ENCODE measurements at regions not wholly inside any gene's neighbourhood (a gene's known extent, or its start where the extent isn't known, plus 50 kb on each side); places are given as distances from the start of the nearest gene placed in this dataset.

- no peak overlapping the region for H3K18ac ChIP-seq (ENCODE audit: low read length)
- no peak overlapping the region for H2BK5ac ChIP-seq (ENCODE audit: low read depth, low read length, poor library complexity)
- H4K12ac ChIP-seq (ENCODE audit: low read depth, low read length) = no peak overlapping the region
- H2BK120ac ChIP-seq (ENCODE audit: insufficient read depth, low read length, poor library complexity) = no peak overlapping the region
- H3K36me3 ChIP-seq (ENCODE audit: control insufficient read depth in 1 of 2, insufficient read depth in 2 of 2, low read length in 2 of 2) = no peaks in the 10 kb centered on the region
- no CpG with 5 or more reads among the region's 3 CpGs for WGBS (ENCODE audit: extremely low coverage, insufficient coverage, insufficient read length)
- no peak overlapping the region for H4K91ac ChIP-seq (ENCODE audit: low read depth, low read length)
- H3K4me3 ChIP-seq (ENCODE audit: low read depth, low read length) = no peak overlapping the region
- H3K9ac ChIP-seq (ENCODE audit: low read length) = no peak overlapping the region
- no peak overlapping the region for H3K23ac ChIP-seq (ENCODE audit: low read length)
- no peak overlapping the region for H2BK12ac ChIP-seq (ENCODE audit: low read length)
- H3K4ac ChIP-seq (ENCODE audit: low read depth, low read length) = no peak overlapping the region
- no peak for DNase-seq
- no peaks in the 10 kb centered on the region for H3K79me1 ChIP-seq (ENCODE audit: low read length)
- no peak overlapping the region for H2AFZ ChIP-seq (ENCODE audit: insufficient read depth, low read length, poor library complexity)
- H3K4me2 ChIP-seq (ENCODE audit: low read length) = no peak overlapping the region
- no peak overlapping the region for H3K27ac ChIP-seq (ENCODE audit: low read depth, low read length)
- no peaks in the 10 kb centered on the region for H3K4me1 ChIP-seq (ENCODE audit: control insufficient read depth in 1 of 2, insufficient read depth in 2 of 2, low read length in 2 of 2)
- H4K8ac ChIP-seq (ENCODE audit: low read depth, low read length) = no peak overlapping the region
- H2AK5ac ChIP-seq (ENCODE audit: low read length) = no peak overlapping the region
- H3K79me2 ChIP-seq (ENCODE audit: control insufficient read depth, insufficient read depth, low read length, poor library complexity) = no peaks in the 10 kb centered on the region
- no peaks in the 10 kb centered on the region for H3K27me3 ChIP-seq (ENCODE audit: insufficient read depth, low read length)
- no peaks in the 10 kb centered on the region for H3K9me3 ChIP-seq (ENCODE audit: insufficient read depth, low read depth, low read length)
- H3K14ac ChIP-seq (ENCODE audit: low read length) = no peak overlapping the region
These were observed 270.5 kb downstream of the TUSC7 start for GRCh38 chr3:116980099-116980498.

- Histone ChIP-seq H3K9me3 (ENCODE audit: insufficient read depth, low read depth, low read length) (no peaks in the 10 kb centered on the region), H3K4me1 (ENCODE audit: control insufficient read depth in 1 of 2, insufficient read depth in 2 of 2, low read length in 2 of 2) (no peaks in the 10 kb centered on the region), H3K27me3 (ENCODE audit: insufficient read depth, low read length) (no peaks in the 10 kb centered on the region), H3K79me1 (ENCODE audit: low read length) (no peaks in the 10 kb centered on the region), H3K18ac (ENCODE audit: low read length) (no peak overlapping the region), H2AK5ac (ENCODE audit: low read length) (no peak overlapping the region), H2BK12ac (ENCODE audit: low read length) (no peak overlapping the region), H2BK120ac (ENCODE audit: insufficient read depth, low read length, poor library complexity) (no peak overlapping the region), H3K14ac (ENCODE audit: low read length) (no peak overlapping the region), H2BK5ac (ENCODE audit: low read depth, low read length, poor library complexity) (no peak overlapping the region), H4K12ac (ENCODE audit: low read depth, low read length) (no peak overlapping the region), H2AFZ (ENCODE audit: insufficient read depth, low read length, poor library complexity) (no peak overlapping the region), H3K9ac (ENCODE audit: low read length) (no peak overlapping the region), H3K79me2 (ENCODE audit: control insufficient read depth, insufficient read depth, low read length, poor library complexity) (no peaks in the 10 kb centered on the region), H3K36me3 (ENCODE audit: control insufficient read depth in 1 of 2, insufficient read depth in 2 of 2, low read length in 2 of 2) (no peaks in the 10 kb centered on the region), H4K91ac (ENCODE audit: low read depth, low read length) (no peak overlapping the region), H3K4me2 (ENCODE audit: low read length) (no peak overlapping the region), H3K23ac (ENCODE audit: low read length) (no peak overlapping the region), H3K4me3 (ENCODE audit: low read depth, low read length) (no peak overlapping the region), H3K4ac (ENCODE audit: low read depth, low read length) (no peak overlapping the region), H4K8ac (ENCODE audit: low read depth, low read length) (no peak overlapping the region), H3K27ac (ENCODE audit: low read depth, low read length) (no peak overlapping the region)
- no peak for DNase-seq
- no CpG with 5 or more reads among the region's 5 CpGs for WGBS (ENCODE audit: extremely low coverage, insufficient coverage, insufficient read length)
These were observed 271.5 kb downstream of the TUSC7 start for GRCh38 chr3:116981089-116981488.

- Histone ChIP-seq H3K4ac (ENCODE audit: low read depth, low read length) (no peak overlapping the region), H2BK120ac (ENCODE audit: insufficient read depth, low read length, poor library complexity) (no peak overlapping the region), H3K4me2 (ENCODE audit: low read length) (no peak overlapping the region), H3K9me3 (ENCODE audit: insufficient read depth, low read depth, low read length) (no peaks in the 10 kb centered on the region), H3K4me1 (ENCODE audit: control insufficient read depth in 1 of 2, insufficient read depth in 2 of 2, low read length in 2 of 2) (no peaks in the 10 kb centered on the region), H3K79me1 (ENCODE audit: low read length) (no peaks in the 10 kb centered on the region), H3K27ac (ENCODE audit: low read depth, low read length) (no peak overlapping the region), H3K9ac (ENCODE audit: low read length) (no peak overlapping the region), H2AFZ (ENCODE audit: insufficient read depth, low read length, poor library complexity) (no peak overlapping the region), H3K18ac (ENCODE audit: low read length) (no peak overlapping the region), H4K8ac (ENCODE audit: low read depth, low read length) (no peak overlapping the region), H3K4me3 (ENCODE audit: low read depth, low read length) (no peak overlapping the region), H2BK5ac (ENCODE audit: low read depth, low read length, poor library complexity) (no peak overlapping the region), H4K12ac (ENCODE audit: low read depth, low read length) (no peak overlapping the region), H3K14ac (ENCODE audit: low read length) (no peak overlapping the region), H3K23ac (ENCODE audit: low read length) (no peak overlapping the region), H3K36me3 (ENCODE audit: control insufficient read depth in 1 of 2, insufficient read depth in 2 of 2, low read length in 2 of 2) (no peaks in the 10 kb centered on the region), H3K27me3 (ENCODE audit: insufficient read depth, low read length) (no peaks in the 10 kb centered on the region), H3K79me2 (ENCODE audit: control insufficient read depth, insufficient read depth, low read length, poor library complexity) (no peaks in the 10 kb centered on the region), H4K91ac (ENCODE audit: low read depth, low read length) (no peak overlapping the region), H2AK5ac (ENCODE audit: low read length) (no peak overlapping the region), H2BK12ac (ENCODE audit: low read length) (no peak overlapping the region)
- DNase-seq = no peak
These were observed 274.7 kb downstream of the TUSC7 start for GRCh38 chr3:116984301-116984700.

- Histone ChIP-seq H3K4me1 (ENCODE audit: control insufficient read depth in 1 of 2, insufficient read depth in 2 of 2, low read length in 2 of 2) (no peaks in the 10 kb centered on the region), H3K9me3 (ENCODE audit: insufficient read depth, low read depth, low read length) (no peaks in the 10 kb centered on the region), H3K4me3 (ENCODE audit: low read depth, low read length) (no peak overlapping the region), H2AFZ (ENCODE audit: insufficient read depth, low read length, poor library complexity) (no peak overlapping the region), H3K4me2 (ENCODE audit: low read length) (no peak overlapping the region), H3K79me2 (ENCODE audit: control insufficient read depth, insufficient read depth, low read length, poor library complexity) (no peaks in the 10 kb centered on the region), H4K8ac (ENCODE audit: low read depth, low read length) (no peak overlapping the region), H3K9ac (ENCODE audit: low read length) (no peak overlapping the region), H2BK5ac (ENCODE audit: low read depth, low read length, poor library complexity) (no peak overlapping the region), H3K14ac (ENCODE audit: low read length) (no peak overlapping the region), H3K36me3 (ENCODE audit: control insufficient read depth in 1 of 2, insufficient read depth in 2 of 2, low read length in 2 of 2) (no peaks in the 10 kb centered on the region), H3K27ac (ENCODE audit: low read depth, low read length) (no peak overlapping the region), H4K12ac (ENCODE audit: low read depth, low read length) (no peak overlapping the region), H3K18ac (ENCODE audit: low read length) (no peak overlapping the region), H3K23ac (ENCODE audit: low read length) (no peak overlapping the region), H2AK5ac (ENCODE audit: low read length) (no peak overlapping the region), H2BK12ac (ENCODE audit: low read length) (no peak overlapping the region), H4K91ac (ENCODE audit: low read depth, low read length) (no peak overlapping the region), H3K79me1 (ENCODE audit: low read length) (no peaks in the 10 kb centered on the region), H3K4ac (ENCODE audit: low read depth, low read length) (no peak overlapping the region), H3K27me3 (ENCODE audit: insufficient read depth, low read length) (no peaks in the 10 kb centered on the region), H2BK120ac (ENCODE audit: insufficient read depth, low read length, poor library complexity) (no peak overlapping the region)
- no peak for DNase-seq
- no CpG with 5 or more reads among the region's 3 CpGs for WGBS (ENCODE audit: extremely low coverage, insufficient coverage, insufficient read length)
These were observed 284.8 kb downstream of the TUSC7 start for GRCh38 chr3:116994351-116994879.

Data from trophoblast cell (in vitro differentiated cells and primary cell).